HepG2 (cell line): ENCODE measurements at regions not wholly inside any gene's neighbourhood (a gene's known extent, or its start where the extent isn't known, plus 50 kb on each side); places are given as distances from the start of the nearest gene placed in this dataset.

Source experiments
- CTCF ChIP-seq: sonication (generic); formaldehyde crosslinking; IDR thresholded peaks from 2 replicates; pipeline ENCODE4 v1.5.0; 2020; ENCODE audit warnings: mild to moderate bottlenecking, missing genetic modification reagents, moderate library complexity
- FOSL1 ChIP-seq: sonication (generic); formaldehyde crosslinking; IDR thresholded peaks from 2 replicates; pipeline ENCODE4 v1.9.0; 2021; ENCODE audit warnings: missing genetic modification reagents, borderline replicate concordance
- NFIC ChIP-seq: IDR thresholded peaks from 2 replicates; pipeline ENCODE4 v1.6.1; 2012; ENCODE audit warnings: mild to moderate bottlenecking, low read length, inconsistent platforms
- POLR2A ChIP-seq, 2 experiments: IDR thresholded peaks; 2 replicates each; pipeline ENCODE4 v1.6.1; 2011; ENCODE audit warnings: low read depth in 2 of 2, low read length in 2 of 2, mild to moderate bottlenecking in 1 of 2, moderate library complexity in 1 of 2; ENCODE audit not compliant: insufficient read depth in 1 of 2
- RBM39 ChIP-seq: fragments of 200-400 bp; formaldehyde crosslinking; IDR thresholded peaks from one replicate; pipeline ENCODE4 v1.6.1; 2018; ENCODE audit warnings: antibody characterized with exemption, mild to moderate bottlenecking, low read depth, low read length; ENCODE audit not compliant: poor library complexity, severe bottlenecking
- RNF2 ChIP-seq: fragments of 450-650 bp; conservative IDR thresholded peaks from 2 replicates; pipeline ENCODE4 v1.6.1; 2016; ENCODE audit warnings: low read depth
- STAT6 ChIP-seq: sonication (generic); formaldehyde crosslinking; IDR thresholded peaks from 2 replicates; pipeline ENCODE4 v1.4.0; 2020; ENCODE audit warnings: missing genetic modification reagents, mild to moderate bottlenecking, borderline replicate concordance
- XRCC5 ChIP-seq: fragments of 200-400 bp; formaldehyde crosslinking; optimal IDR thresholded peaks from 2 replicates; pipeline ENCODE3; 2017; ENCODE audit warnings: mild to moderate bottlenecking, low read length
- ZBTB26 ChIP-seq: IDR thresholded peaks from 2 replicates; pipeline ENCODE4 v1.6.1; 2016; ENCODE audit warnings: missing compliant biosample characterization, missing genetic modification reagents, borderline replicate concordance
- ZNF136 ChIP-seq: sonication (generic); formaldehyde crosslinking; IDR thresholded peaks from 2 replicates; pipeline ENCODE4 v1.8.1; 2022; ENCODE audit warnings: low read depth, mild to moderate bottlenecking, moderate library complexity, missing genetic modification reagents
- ZNF207 ChIP-seq: fragments of 450-650 bp; IDR thresholded peaks from 2 replicates; pipeline ENCODE4 v1.6.1; 2016; ENCODE audit warnings: antibody characterized with exemption, borderline replicate concordance
- ZNF335 ChIP-seq: sonication (generic); formaldehyde crosslinking; IDR thresholded peaks from 2 replicates; pipeline ENCODE4 v1.4.0; 2020; ENCODE audit warnings: missing genetic modification reagents
- ZNF501 ChIP-seq: sonication (generic); formaldehyde crosslinking; IDR thresholded peaks from 2 replicates; pipeline ENCODE4 v1.5.1; 2020; ENCODE audit warnings: mild to moderate bottlenecking, moderate library complexity, missing genetic modification reagents

GRCh38 chrX:94366616-94367015 lies 692.6 kb downstream of the FAM133A start:
- TF ChIP-seq RBM39 (no peak), NFIC (no peak), CTCF (CRISPR knock-in tag) (no peak), POLR2A (IDR thresholded peaks at IDR 0.05; ENCODE audit: insufficient read depth in 1 of 2, low read depth in 2 of 2, low read length in 2 of 2) (no peak), ZNF207 (no peak), RNF2 (no peak), ZNF335 (CRISPR knock-in tag) (no peak), FOSL1 (no peak), ZNF501 (CRISPR knock-in tag) (no peak), ZNF136 (CRISPR knock-in tag) (no peak), XRCC5 (no peak), STAT6 (CRISPR knock-in tag) (no peak), ZBTB26 (CRISPR knock-in tag) (no peak)
